H9 (cell line): ENCODE measurements at regions not wholly inside any gene's neighbourhood (a gene's known extent, or its start where the extent isn't known, plus 50 kb on each side); places are given as distances from the start of the nearest gene placed in this dataset.

Source experiments
- DNase-seq: peaks from one replicate; pipeline ENCODE4 v3.0.0-alpha.2; 2017
- H2AFZ ChIP-seq: one replicate; pipeline ENCODE4 v1.6.1; 2013; ENCODE audit warnings: mild to moderate bottlenecking, low read length, control low read depth, moderate library complexity
- H2AK5ac ChIP-seq: 2 replicates; pipeline ENCODE4 v1.6.1; 2013; ENCODE audit warnings: low read length, control low read depth, mixed read lengths; ENCODE audit not compliant: insufficient read length
- H2BK120ac ChIP-seq: one replicate; pipeline ENCODE4 v1.6.1; 2013; ENCODE audit warnings: low read depth, mild to moderate bottlenecking, low read length, control low read depth, inconsistent platforms; ENCODE audit not compliant: poor library complexity, severe bottlenecking
- H2BK12ac ChIP-seq: 2 replicates; pipeline ENCODE4 v1.6.1; 2013; ENCODE audit warnings: low read length, control low read depth, mixed read lengths, low read depth; ENCODE audit not compliant: insufficient read length
- H2BK15ac ChIP-seq: 2 replicates; pipeline ENCODE4 v1.6.1; 2013; ENCODE audit warnings: low read depth, low read length, control low read depth
- H2BK20ac ChIP-seq: one replicate; pipeline ENCODE4 v1.6.1; 2013; ENCODE audit warnings: low read depth, mild to moderate bottlenecking, low read length, control low read depth, inconsistent platforms; ENCODE audit not compliant: poor library complexity, severe bottlenecking
- H2BK5ac ChIP-seq: 2 replicates; pipeline ENCODE4 v1.6.1; 2013; ENCODE audit warnings: low read length, control low read depth, mixed read lengths; ENCODE audit not compliant: insufficient read length
- H3K14ac ChIP-seq: 2 replicates; pipeline ENCODE4 v1.6.1; 2013; ENCODE audit warnings: low read length, control low read depth; ENCODE audit not compliant: insufficient read depth
- H3K18ac ChIP-seq: 2 replicates; pipeline ENCODE4 v1.6.1; 2013; ENCODE audit warnings: low read depth, mild to moderate bottlenecking, mixed read lengths, low read length, control low read depth; ENCODE audit not compliant: insufficient read length
- H3K23ac ChIP-seq: 2 replicates; pipeline ENCODE4 v1.6.1; 2013; ENCODE audit warnings: low read length, control low read depth, mixed read lengths, low read depth; ENCODE audit not compliant: insufficient read length
- H3K23me2 ChIP-seq: 2 replicates; pipeline ENCODE4 v1.6.1; 2013; ENCODE audit warnings: low read depth, mild to moderate bottlenecking, mixed read lengths, low read length, control low read depth; ENCODE audit not compliant: insufficient read length, poor library complexity, severe bottlenecking
- H3K27ac ChIP-seq: 2 replicates; pipeline ENCODE4 v1.5.1; 2013; ENCODE audit warnings: low read length, control low read depth, mixed read lengths, low read depth; ENCODE audit not compliant: insufficient read length
- H3K27me3 ChIP-seq: 2 replicates; pipeline ENCODE4 v1.6.1; 2013; ENCODE audit warnings: low read length, control low read depth, inconsistent platforms; ENCODE audit not compliant: insufficient read depth
- H3K4ac ChIP-seq: 2 replicates; pipeline ENCODE4 v1.6.1; 2013; ENCODE audit warnings: low read depth, mild to moderate bottlenecking, control low read depth, inconsistent platforms, low read length, moderate library complexity
- H3K4me1 ChIP-seq: 2 replicates; pipeline ENCODE4 v1.6.1; 2013; ENCODE audit warnings: low read length, control low read depth, inconsistent platforms; ENCODE audit not compliant: insufficient read depth
- H3K4me2 ChIP-seq: 2 replicates; pipeline ENCODE4 v1.6.1; 2013; ENCODE audit warnings: low read length, control low read depth, mixed read lengths; ENCODE audit not compliant: insufficient read length, insufficient read depth
- H3K56ac ChIP-seq: 2 replicates; pipeline ENCODE4 v1.6.1; 2013; ENCODE audit warnings: low read depth, mild to moderate bottlenecking, mixed read lengths, low read length, control low read depth; ENCODE audit not compliant: insufficient read length
- H3K79me1 ChIP-seq: 2 replicates; pipeline ENCODE4 v1.6.1; 2013; ENCODE audit warnings: low read depth, mild to moderate bottlenecking, moderate library complexity, low read length, control low read depth, inconsistent platforms; ENCODE audit not compliant: insufficient read depth, poor library complexity, severe bottlenecking
- H3K79me2 ChIP-seq: 2 replicates; pipeline ENCODE4 v1.6.1; 2013; ENCODE audit warnings: low read length, control low read depth, inconsistent platforms; ENCODE audit not compliant: insufficient read depth
- H3K9ac ChIP-seq: 2 replicates; pipeline ENCODE4 v1.6.1; 2013; ENCODE audit warnings: low read length, control low read depth, mixed read lengths; ENCODE audit not compliant: insufficient read length; ENCODE audit errors: extremely low read depth
- H3K9me3 ChIP-seq: one replicate; pipeline ENCODE4 v1.6.1; 2013; ENCODE audit warnings: low read depth, low read length, inconsistent platforms; ENCODE audit not compliant: control insufficient read depth
- H3T11ph ChIP-seq: one replicate; pipeline ENCODE4 v1.6.1; 2013; ENCODE audit warnings: mild to moderate bottlenecking, low read length, control low read depth, inconsistent platforms
- H4K20me1 ChIP-seq: one replicate; pipeline ENCODE4 v1.6.1; 2013; ENCODE audit not compliant: control insufficient read depth, insufficient read length, insufficient read depth
- H4K5ac ChIP-seq: 2 replicates; pipeline ENCODE4 v1.6.1; 2013; ENCODE audit warnings: low read depth, mild to moderate bottlenecking, mixed read lengths, low read length, control low read depth; ENCODE audit not compliant: insufficient read length
- H4K8ac ChIP-seq: replicated peaks from 2 replicates; pipeline ENCODE4 v1.6.1; 2013; ENCODE audit warnings: low read length, control low read depth, mixed read lengths, low read depth; ENCODE audit not compliant: insufficient read length
- H4K91ac ChIP-seq: 2 replicates; pipeline ENCODE4 v1.6.1; 2013; ENCODE audit warnings: low read depth, mild to moderate bottlenecking, moderate library complexity, mixed read lengths, low read length, control low read depth; ENCODE audit not compliant: insufficient read length
- H3K27ac Mint-ChIP-seq, 3 experiments: 2 replicates in 2 of 3; 3 replicates in 1 of 3; pipeline ENCODE4 v1.8.0; 2020 to 2021; ENCODE audit warnings: mixed read lengths in 3 of 3, mild to moderate bottlenecking in 1 of 3, moderate library complexity in 1 of 3
- H3K27me3 Mint-ChIP-seq: 2 replicates; pipeline ENCODE4 v1.8.0; 2021; ENCODE audit warnings: low read depth, mild to moderate bottlenecking, moderate library complexity, mixed read lengths
- H3K36me3 Mint-ChIP-seq, 3 experiments: 2 replicates in 2 of 3; 3 replicates in 1 of 3; pipeline ENCODE4 v1.8.0; 2020 to 2021; ENCODE audit warnings: low read depth in 3 of 3, mixed read lengths in 3 of 3; ENCODE audit not compliant: insufficient read depth in 1 of 3
- H3K4me1 Mint-ChIP-seq, 2 experiments: 2 replicates each; pipeline ENCODE4 v1.8.0; 2020; ENCODE audit warnings: mixed read lengths in 2 of 2
- H3K4me3 Mint-ChIP-seq, 2 experiments: 2 replicates in 1 of 2; 3 replicates in 1 of 2; pipeline ENCODE4 v1.8.0; 2020 to 2021; ENCODE audit warnings: mild to moderate bottlenecking in 2 of 2, mixed read lengths in 2 of 2, moderate library complexity in 1 of 2
- H3K9me3 Mint-ChIP-seq, 2 experiments: 2 replicates in 1 of 2; 3 replicates in 1 of 2; pipeline ENCODE4 v1.8.0; 2020; ENCODE audit warnings: mild to moderate bottlenecking in 2 of 2, mixed read lengths in 2 of 2, moderate library complexity in 1 of 2
- CTCF ChIP-seq: fragments of 200-600 bp; sonication (generic); conservative IDR thresholded peaks from 3 replicates; pipeline ENCODE4 v1.8.0; 2021; ENCODE audit warnings: antibody characterized with exemption, mild to moderate bottlenecking
- WGBS: extraction: QIAGEN DNeasy Blood & Tissue Kit; methylation state at CpG from one replicate; pipeline ENCODE4 v1.1.7; 2013; ENCODE audit warnings: missing lambda C conversion rate, low lambda C conversion rate, mixed read lengths; ENCODE audit not compliant: insufficient read length; ENCODE audit errors: extremely low coverage; 5-methylcytosine and 5-hydroxymethylcytosine counted together

GRCh38 chr3:159448902-159449301, 539.7 kb upstream of the IL12A start:
- Histone ChIP-seq H3K23ac (no peak overlapping the region), H3K18ac (no peak overlapping the region), H3T11ph (no peak overlapping the region), H2BK20ac (no peak overlapping the region), H3K9ac (no peak overlapping the region), H3K14ac (no peak overlapping the region), H3K23me2 (no peaks in the 10 kb centered on the region), H3K4me1 (peaks cover 3% of the 10 kb centered on the region; the same call in 1 of the 2 replicates), H3K4me2 (no peak overlapping the region), H4K20me1 (no peaks in the 10 kb centered on the region), H3K56ac (no peak overlapping the region), H2BK15ac (no peak overlapping the region), H3K79me1 (no peaks in the 10 kb centered on the region), H4K8ac (no peak overlapping the region), H2AK5ac (no peak overlapping the region), H3K27ac (no peak overlapping the region), H2BK12ac (no peak overlapping the region), H3K79me2 (no peaks in the 10 kb centered on the region), H2BK120ac (no peak overlapping the region), H3K4ac (no peak overlapping the region), H4K91ac (no peak overlapping the region), H3K9me3 (no peaks in the 10 kb centered on the region), H2BK5ac (no peak overlapping the region), H4K5ac (no peak overlapping the region), H2AFZ (no peak overlapping the region), H3K27me3 (no peaks in the 10 kb centered on the region; the same call in 1 of the 2 replicates)
- H3K27ac Mint-ChIP-seq, result no peak overlapping the region
- no peak overlapping the region for H3K4me3 Mint-ChIP-seq
- DNase-seq, result no peak
- H3K4me1 Mint-ChIP-seq, result peaks cover 4 to 5% of the 10 kb centered on the region in 2 experiments
- WGBS, result no CpG with 5 or more reads among the region's 1 CpG
- no peak for TF ChIP-seq CTCF
- no peaks in the 10 kb centered on the region; a peak in 1 of 5 replicates for H3K9me3 Mint-ChIP-seq
- no peaks in the 10 kb centered on the region for H3K27me3 Mint-ChIP-seq
- no peaks in the 10 kb centered on the region for H3K36me3 Mint-ChIP-seq
